ENCODE measurements at regions not wholly inside any gene's neighbourhood (a gene's known extent, or its start where the extent isn't known, plus 50 kb on each side); places are given as distances from the start of the nearest gene placed in this dataset.

GRCh38 chr14:34328178-34328577 is 133.9 kb downstream of the SPTSSA start:
- no peak overlapping the region for H3K27ac Mint-ChIP-seq
- H3K36me3 Mint-ChIP-seq = no peaks in the 10 kb centered on the region
- TF ChIP-seq CTCF (conservative IDR thresholded peaks at IDR 0.05) = no peak
- H3K4me1 Mint-ChIP-seq (ENCODE audit: unreplicated experiment) = peaks cover 11% of the 10 kb centered on the region
- no peaks in the 10 kb centered on the region for H3K27me3 Mint-ChIP-seq
- H3K4me3 Mint-ChIP-seq = no peak overlapping the region
- H3K9me3 Mint-ChIP-seq = no peaks in the 10 kb centered on the region
- DNase-seq (ENCODE audit: extremely low spot score, unreplicated experiment) = no peak

GRCh38 chr14:34325493-34325892 is 136.5 kb downstream of the SPTSSA start:
- Mint-ChIP-seq H3K4me1 (ENCODE audit: unreplicated experiment) (no peaks in the 10 kb centered on the region), H3K9me3 (no peaks in the 10 kb centered on the region), H3K4me3 (no peak overlapping the region), H3K27me3 (peaks cover 7% of the 10 kb centered on the region), H3K36me3 (no peaks in the 10 kb centered on the region), H3K27ac (no peak overlapping the region)
- TF ChIP-seq CTCF (conservative IDR thresholded peaks at IDR 0.05) = no peak
- DNase-seq (ENCODE audit: extremely low spot score, unreplicated experiment) = no peak

DNA sequence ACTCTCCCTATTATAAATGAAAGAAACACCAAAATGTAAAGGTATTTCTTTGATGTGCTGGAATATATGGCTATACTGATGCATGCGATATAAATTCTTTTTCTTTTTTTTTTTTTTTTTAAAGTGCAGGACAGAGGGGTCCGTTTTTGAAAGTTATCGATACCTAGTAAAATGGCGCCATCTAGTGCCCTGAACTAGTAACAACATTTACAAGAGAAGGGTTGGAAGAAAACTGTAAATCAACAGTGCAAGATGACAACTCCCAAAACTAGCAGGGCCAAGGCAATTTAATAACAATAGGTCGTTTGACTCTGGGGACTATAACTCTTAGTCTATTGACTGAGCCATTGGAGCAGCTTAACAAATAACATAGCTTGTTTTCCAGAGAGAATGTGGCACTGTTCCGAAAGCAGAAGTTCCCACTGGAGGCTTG is 137.7 kb downstream of the SPTSSA start:
- TF ChIP-seq CTCF (conservative IDR thresholded peaks at IDR 0.05) = peak; percentile 86
- no peaks in the 10 kb centered on the region for H3K36me3 Mint-ChIP-seq
- no peak for DNase-seq (ENCODE audit: extremely low spot score, unreplicated experiment)
- no peak overlapping the region for H3K4me3 Mint-ChIP-seq
- no peak overlapping the region for H3K27ac Mint-ChIP-seq
- H3K4me1 Mint-ChIP-seq (ENCODE audit: unreplicated experiment) = no peaks in the 10 kb centered on the region
- H3K27me3 Mint-ChIP-seq = peaks cover 12% of the 10 kb centered on the region
- H3K9me3 Mint-ChIP-seq = peaks cover 9% of the 10 kb centered on the region

- no peak for DNase-seq (ENCODE audit: extremely low spot score, unreplicated experiment)
- H3K27ac Mint-ChIP-seq = no peak overlapping the region
- H3K4me3 Mint-ChIP-seq = no peak overlapping the region
- peaks cover 12% of the 10 kb centered on the region for H3K27me3 Mint-ChIP-seq
- peak; percentile 85 for TF ChIP-seq CTCF (conservative IDR thresholded peaks at IDR 0.05)
- no peaks in the 10 kb centered on the region for H3K4me1 Mint-ChIP-seq (ENCODE audit: unreplicated experiment)
- no peaks in the 10 kb centered on the region for H3K36me3 Mint-ChIP-seq
- H3K9me3 Mint-ChIP-seq = peaks cover 9% of the 10 kb centered on the region
These were observed 139.1 kb downstream of the SPTSSA start for GRCh38 chr14:34322940-34323418.

DNA sequence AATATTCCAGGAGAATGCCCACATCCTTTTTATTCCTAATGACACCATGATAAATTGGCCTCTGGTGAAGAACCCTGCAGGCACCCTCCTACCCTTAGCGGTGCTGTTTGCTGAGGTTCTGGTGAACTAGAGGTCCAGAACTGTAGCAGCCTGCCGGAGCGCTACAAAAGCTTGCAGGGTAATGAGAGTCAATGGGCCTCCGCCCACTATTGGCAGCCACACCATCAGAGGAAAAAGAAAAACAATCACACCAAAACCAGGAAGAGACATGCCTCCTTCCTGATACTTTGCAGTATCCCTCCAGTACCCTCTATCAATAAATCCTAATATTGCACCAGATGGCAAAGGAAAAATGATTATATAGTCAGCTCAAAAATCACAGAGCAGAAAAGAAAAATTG is 142.9 kb downstream of the SPTSSA start:
- Mint-ChIP-seq H3K27me3 (peaks cover 12% of the 10 kb centered on the region), H3K9me3 (peaks cover 9% of the 10 kb centered on the region), H3K36me3 (no peaks in the 10 kb centered on the region), H3K27ac (no peak overlapping the region), H3K4me3 (no peak overlapping the region), H3K4me1 (ENCODE audit: unreplicated experiment) (no peaks in the 10 kb centered on the region)
- no peak for TF ChIP-seq CTCF (conservative IDR thresholded peaks at IDR 0.05)
- DNase-seq (ENCODE audit: extremely low spot score, unreplicated experiment) = no peak

GRCh38 chr14:34318014-34318413 is 144.0 kb downstream of the SPTSSA start:
- Mint-ChIP-seq H3K36me3 (no peaks in the 10 kb centered on the region), H3K27ac (no peak overlapping the region), H3K4me1 (ENCODE audit: unreplicated experiment) (no peaks in the 10 kb centered on the region), H3K27me3 (peaks cover 12% of the 10 kb centered on the region), H3K4me3 (no peak overlapping the region), H3K9me3 (peaks cover 9% of the 10 kb centered on the region)
- no peak for DNase-seq (ENCODE audit: extremely low spot score, unreplicated experiment)
- TF ChIP-seq CTCF (conservative IDR thresholded peaks at IDR 0.05) = no peak
